Peyer's patch (tissue), 4 donors: ENCODE measurements at regions not wholly inside any gene's neighbourhood (a gene's known extent, or its start where the extent isn't known, plus 50 kb on each side); places are given as distances from the start of the nearest gene placed in this dataset.

Source experiments
- POLR2A ChIP-seq, 2 donors: fragments of 450-650 bp; IDR thresholded peaks; one replicate each; pipeline ENCODE4 v1.5.1; 2017; ENCODE audit warnings: antibody characterized with exemption in 2 of 2, mild to moderate bottlenecking in 2 of 2, moderate library complexity in 2 of 2
- TF ChIP-seq, protein P1 (sequence below), 6 experiments: fragments of 450-650 bp in 4 of 6; fragments of 200-600 bp in 2 of 6; sonication (generic) in 1 of 6; IDR thresholded peaks; one replicate each; pipeline ENCODE4 v1.5.1; 2017 to 2019; ENCODE audit warnings: antibody characterized with exemption in 6 of 6, mild to moderate bottlenecking in 3 of 6, moderate library complexity in 1 of 6

DNA sequence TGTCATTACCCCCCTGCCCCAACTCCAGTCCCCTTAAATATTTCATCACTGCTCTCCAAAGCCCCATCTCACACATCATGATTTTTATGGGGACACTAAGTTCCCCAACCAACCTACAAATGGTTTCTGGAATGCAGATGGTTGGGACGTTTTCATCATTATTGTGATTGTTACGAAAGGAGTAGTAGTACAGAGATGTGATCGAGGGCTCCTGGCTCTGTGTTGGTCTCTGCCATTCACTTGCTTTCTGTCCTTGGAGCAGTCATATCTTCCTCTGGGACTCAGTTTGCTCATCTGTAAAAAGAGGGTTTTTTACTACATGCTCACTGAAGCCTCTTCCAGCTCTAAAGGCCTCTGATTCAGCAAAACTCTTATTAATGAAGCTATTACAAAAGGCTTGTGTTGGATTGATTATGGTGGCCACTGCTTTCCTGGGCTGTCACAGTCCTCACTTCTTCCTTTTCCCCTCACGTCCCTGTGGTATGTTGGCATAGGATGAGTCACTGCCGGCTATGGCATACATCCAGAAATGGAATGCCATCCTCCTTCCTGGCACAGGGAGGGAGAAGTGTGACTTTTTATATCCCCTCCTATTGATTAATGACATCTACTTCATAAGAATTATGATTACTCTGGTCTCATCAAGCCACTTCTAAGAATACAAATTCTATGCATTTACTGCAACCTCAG is 593.7 kb downstream of the METTL15 start:
- TF ChIP-seq, protein P1, sequence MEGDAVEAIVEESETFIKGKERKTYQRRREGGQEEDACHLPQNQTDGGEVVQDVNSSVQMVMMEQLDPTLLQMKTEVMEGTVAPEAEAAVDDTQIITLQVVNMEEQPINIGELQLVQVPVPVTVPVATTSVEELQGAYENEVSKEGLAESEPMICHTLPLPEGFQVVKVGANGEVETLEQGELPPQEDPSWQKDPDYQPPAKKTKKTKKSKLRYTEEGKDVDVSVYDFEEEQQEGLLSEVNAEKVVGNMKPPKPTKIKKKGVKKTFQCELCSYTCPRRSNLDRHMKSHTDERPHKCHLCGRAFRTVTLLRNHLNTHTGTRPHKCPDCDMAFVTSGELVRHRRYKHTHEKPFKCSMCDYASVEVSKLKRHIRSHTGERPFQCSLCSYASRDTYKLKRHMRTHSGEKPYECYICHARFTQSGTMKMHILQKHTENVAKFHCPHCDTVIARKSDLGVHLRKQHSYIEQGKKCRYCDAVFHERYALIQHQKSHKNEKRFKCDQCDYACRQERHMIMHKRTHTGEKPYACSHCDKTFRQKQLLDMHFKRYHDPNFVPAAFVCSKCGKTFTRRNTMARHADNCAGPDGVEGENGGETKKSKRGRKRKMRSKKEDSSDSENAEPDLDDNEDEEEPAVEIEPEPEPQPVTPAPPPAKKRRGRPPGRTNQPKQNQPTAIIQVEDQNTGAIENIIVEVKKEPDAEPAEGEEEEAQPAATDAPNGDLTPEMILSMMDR (IDR thresholded peaks at IDR 0.05), result no peak
- TF ChIP-seq POLR2A (IDR thresholded peaks at IDR 0.05), result no peak
